Uterus (tissue), 3 donors: ENCODE measurements at regions not wholly inside any gene's neighbourhood (a gene's known extent, or its start where the extent isn't known, plus 50 kb on each side); places are given as distances from the start of the nearest gene placed in this dataset.

Experiments used
- DNase-seq, 2 donors: peaks; one replicate each; pipeline ENCODE4 v3.0.0-alpha.2; 2019 to 2020
- H3K27ac ChIP-seq, 2 donors: fragments of 200-600 bp; sonication (generic); 1 replicate in 1 of 2; 2 replicates in 1 of 2; pipeline ENCODE4 v1.5.1; 2016 to 2018
- H3K27me3 ChIP-seq, 2 donors: fragments of 200-600 bp; sonication (generic); one replicate each; pipeline ENCODE4 v1.5.1; 2018 to 2019; ENCODE audit warnings: control low read depth in 1 of 2
- H3K36me3 ChIP-seq, 2 donors: fragments of 200-600 bp; sonication (generic); one replicate each; pipeline ENCODE4 v1.5.1; 2019; ENCODE audit warnings: control low read depth in 1 of 2
- H3K4me1 ChIP-seq, 2 donors: fragments of 200-600 bp; sonication (generic); one replicate each; pipeline ENCODE4 v1.5.1; 2018 to 2019; ENCODE audit warnings: control low read depth in 1 of 2
- H3K4me3 ChIP-seq, 2 donors: fragments of 200-600 bp; sonication (generic); 1 replicate in 1 of 2; 2 replicates in 1 of 2; pipeline ENCODE4 v1.5.1; 2018 to 2019; ENCODE audit warnings: mild to moderate bottlenecking in 1 of 2
- H3K9me3 ChIP-seq, 2 donors: fragments of 200-600 bp; sonication (generic); one replicate each; pipeline ENCODE4 v1.5.1; 2019; ENCODE audit warnings: control low read depth in 1 of 2
- POLR2A ChIP-seq, 2 donors: fragments of 450-650 bp; IDR thresholded peaks; one replicate each; pipeline ENCODE4 v1.6.1; 2016; ENCODE audit warnings: antibody characterized with exemption in 2 of 2, mild to moderate bottlenecking in 1 of 2, moderate library complexity in 1 of 2
- intact Hi-C: fragments of 100-400 bp; cut with DNase I; formaldehyde crosslinking; loops from one replicate; pipeline ENCODE4 v1.15.1; 2023; ENCODE audit warnings: low total_unique reads
- TF ChIP-seq, protein P1 (sequence below), 4 experiments: fragments of 200-600 bp in 2 of 4; fragments of 450-650 bp in 2 of 4; sonication (generic) in 2 of 4; IDR thresholded peaks; one replicate each; pipeline ENCODE4 v1.5.1; 2016 to 2019; ENCODE audit warnings: antibody characterized with exemption in 4 of 4, mild to moderate bottlenecking in 2 of 4, moderate library complexity in 1 of 4
- donor health status: DM: yes; HTN: yes; CAD: no.

DNA sequence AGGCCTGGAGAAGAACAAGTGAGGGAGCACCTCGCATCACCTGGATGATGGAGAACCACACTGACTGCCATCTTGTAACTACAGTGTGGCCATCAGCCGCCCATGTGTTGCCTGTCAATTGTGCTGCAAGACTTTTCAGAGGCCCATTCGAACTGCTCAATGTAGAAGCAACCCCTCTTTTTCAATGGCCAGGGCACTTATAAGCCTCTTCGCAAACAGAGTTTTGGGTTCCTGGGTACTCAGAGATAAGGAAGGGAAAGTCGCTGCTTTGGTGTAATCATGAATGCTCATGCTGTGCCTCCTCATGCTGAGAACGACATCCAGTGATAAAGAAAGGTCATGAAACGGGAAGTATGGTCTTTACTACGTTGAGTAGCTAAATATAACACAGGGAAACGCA is 143.9 kb upstream of the SLC39A10 start:
- Histone ChIP-seq H3K27me3 (no peaks in the 10 kb centered on the region), H3K4me1 (no peaks in the 10 kb centered on the region), H3K9me3 (no peaks in the 10 kb centered on the region), H3K4me3 (no peak overlapping the region), H3K36me3 (no peaks in the 10 kb centered on the region), H3K27ac (no peak overlapping the region)
- TF ChIP-seq POLR2A (IDR thresholded peaks at IDR 0.05), result no peak
- TF ChIP-seq, protein P1, sequence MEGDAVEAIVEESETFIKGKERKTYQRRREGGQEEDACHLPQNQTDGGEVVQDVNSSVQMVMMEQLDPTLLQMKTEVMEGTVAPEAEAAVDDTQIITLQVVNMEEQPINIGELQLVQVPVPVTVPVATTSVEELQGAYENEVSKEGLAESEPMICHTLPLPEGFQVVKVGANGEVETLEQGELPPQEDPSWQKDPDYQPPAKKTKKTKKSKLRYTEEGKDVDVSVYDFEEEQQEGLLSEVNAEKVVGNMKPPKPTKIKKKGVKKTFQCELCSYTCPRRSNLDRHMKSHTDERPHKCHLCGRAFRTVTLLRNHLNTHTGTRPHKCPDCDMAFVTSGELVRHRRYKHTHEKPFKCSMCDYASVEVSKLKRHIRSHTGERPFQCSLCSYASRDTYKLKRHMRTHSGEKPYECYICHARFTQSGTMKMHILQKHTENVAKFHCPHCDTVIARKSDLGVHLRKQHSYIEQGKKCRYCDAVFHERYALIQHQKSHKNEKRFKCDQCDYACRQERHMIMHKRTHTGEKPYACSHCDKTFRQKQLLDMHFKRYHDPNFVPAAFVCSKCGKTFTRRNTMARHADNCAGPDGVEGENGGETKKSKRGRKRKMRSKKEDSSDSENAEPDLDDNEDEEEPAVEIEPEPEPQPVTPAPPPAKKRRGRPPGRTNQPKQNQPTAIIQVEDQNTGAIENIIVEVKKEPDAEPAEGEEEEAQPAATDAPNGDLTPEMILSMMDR (IDR thresholded peaks at IDR 0.05), result no peak
- intact Hi-C loops, result no loop called here
- DNase-seq, result no peak

DNA sequence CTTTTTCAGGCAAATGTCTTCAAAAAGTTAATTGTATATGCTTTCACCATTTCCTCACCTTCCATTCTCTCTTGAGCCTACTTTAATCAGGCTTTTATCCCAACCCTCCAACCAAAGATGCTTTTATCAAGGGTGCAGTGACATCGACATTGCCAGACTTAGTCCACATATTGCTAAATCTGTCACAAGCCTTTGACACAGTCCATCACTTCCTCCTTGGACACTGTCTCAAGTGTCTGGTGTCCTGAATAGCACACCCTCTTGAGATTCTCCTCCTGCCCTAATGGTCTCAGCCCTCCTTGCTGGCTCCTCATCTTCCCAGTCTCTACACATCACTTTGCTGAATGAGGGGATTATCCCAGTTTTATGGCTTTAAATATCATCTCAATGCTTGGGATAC is 147.5 kb upstream of the SLC39A10 start:
- Histone ChIP-seq H3K27ac (no peak overlapping the region), H3K4me3 (no peak overlapping the region), H3K36me3 (no peaks in the 10 kb centered on the region), H3K27me3 (no peaks in the 10 kb centered on the region), H3K4me1 (no peaks in the 10 kb centered on the region), H3K9me3 (no peaks in the 10 kb centered on the region)
- TF ChIP-seq POLR2A (IDR thresholded peaks at IDR 0.05), result no peak
- TF ChIP-seq, protein P1 (IDR thresholded peaks at IDR 0.05), result no peak
- intact Hi-C loops, result no loop called here
- no peak for DNase-seq

DNA sequence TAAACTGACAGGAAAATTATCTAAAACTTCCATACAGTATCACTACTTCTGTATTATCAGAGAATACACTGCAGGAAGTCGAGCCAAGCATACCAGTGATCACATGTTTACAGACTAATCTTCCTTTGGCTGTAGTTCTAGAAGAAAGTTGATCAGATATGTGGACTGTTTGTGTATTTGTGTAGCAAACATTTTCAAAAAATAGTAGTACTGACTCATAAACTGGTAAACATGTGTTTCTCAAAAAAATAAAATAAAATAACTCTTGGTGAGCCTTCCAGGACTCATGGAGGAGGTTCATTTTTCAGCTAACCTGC is 148.9 kb upstream of the SLC39A10 start:
- Histone ChIP-seq H3K27me3 (no peaks in the 10 kb centered on the region), H3K27ac (no peak overlapping the region), H3K4me1 (no peaks in the 10 kb centered on the region), H3K4me3 (no peak overlapping the region), H3K9me3 (no peaks in the 10 kb centered on the region), H3K36me3 (no peaks in the 10 kb centered on the region)
- intact Hi-C loops, result no loop called here
- no peak for DNase-seq
- TF ChIP-seq POLR2A (IDR thresholded peaks at IDR 0.05), result no peak
- TF ChIP-seq, protein P1 (IDR thresholded peaks at IDR 0.05), result no peak

DNA sequence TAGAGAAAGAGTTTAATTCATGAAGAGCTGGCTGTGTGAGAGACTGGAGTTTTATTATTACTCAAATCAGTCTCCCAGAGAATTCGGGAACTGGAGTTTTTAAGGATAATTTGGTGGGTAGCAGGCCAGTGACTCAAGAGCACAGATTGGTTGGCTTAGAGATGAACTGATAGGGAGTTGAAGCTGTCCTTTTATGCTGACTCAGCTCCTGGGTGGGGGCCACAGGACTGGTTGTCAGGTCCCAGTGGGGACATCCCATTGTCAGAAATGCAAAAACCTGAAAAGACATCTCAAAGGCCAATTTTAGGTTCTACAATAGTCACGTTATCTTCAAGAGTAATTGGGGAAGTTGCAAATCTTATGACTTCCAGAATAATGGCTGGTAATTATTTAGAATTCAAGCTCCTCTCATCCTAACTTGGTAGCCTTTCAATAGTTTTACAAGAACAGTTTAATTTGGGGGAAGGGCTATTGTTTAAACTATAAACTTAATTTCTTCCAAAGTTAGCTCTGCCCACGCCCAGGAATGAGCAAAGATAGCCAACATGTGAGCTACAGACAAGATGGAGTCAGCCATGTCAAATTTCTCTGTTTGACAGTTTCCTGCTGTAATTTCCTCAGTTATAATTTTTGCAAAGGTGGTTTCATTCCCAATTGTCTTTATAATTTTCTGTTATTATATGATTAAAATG is 149.4 kb upstream of the SLC39A10 start:
- H3K4me3 ChIP-seq, result no peak overlapping the region
- H3K27me3 ChIP-seq, result no peaks in the 10 kb centered on the region
- DNase-seq, result no peak
- no peaks in the 10 kb centered on the region for H3K9me3 ChIP-seq
- intact Hi-C loops, result no loop called here
- no peaks in the 10 kb centered on the region for H3K4me1 ChIP-seq
- no peak overlapping the region for H3K27ac ChIP-seq
- TF ChIP-seq, protein P1 (IDR thresholded peaks at IDR 0.05), result no peak
- TF ChIP-seq POLR2A (IDR thresholded peaks at IDR 0.05), result no peak
- no peaks in the 10 kb centered on the region for H3K36me3 ChIP-seq

DNA sequence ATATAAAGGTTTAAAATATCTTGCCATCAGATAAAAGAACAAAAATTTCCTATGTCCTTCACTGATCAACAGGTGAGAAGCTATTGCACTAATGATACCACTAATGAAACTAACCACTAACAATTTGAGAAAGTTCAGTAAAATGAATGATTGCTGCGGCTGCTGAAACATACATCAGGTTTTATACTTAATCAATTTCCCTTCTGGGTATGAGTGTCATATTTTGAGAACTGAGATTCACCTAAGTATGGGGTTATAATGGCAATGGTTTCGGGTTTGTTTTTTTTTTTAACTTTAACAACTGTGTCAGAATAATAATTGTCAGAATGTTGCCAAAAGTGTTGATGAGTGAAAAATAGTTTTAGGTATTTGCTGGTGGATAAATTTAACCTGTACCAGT is 151.3 kb upstream of the SLC39A10 start:
- H3K4me1 ChIP-seq, result no peaks in the 10 kb centered on the region
- TF ChIP-seq, protein P1 (IDR thresholded peaks at IDR 0.05), result no peak
- no peak for TF ChIP-seq POLR2A (IDR thresholded peaks at IDR 0.05)
- H3K4me3 ChIP-seq, result no peak overlapping the region
- DNase-seq, result no peak
- no peaks in the 10 kb centered on the region for H3K36me3 ChIP-seq
- H3K9me3 ChIP-seq, result no peaks in the 10 kb centered on the region
- intact Hi-C loops, result no loop called here
- H3K27ac ChIP-seq, result no peak overlapping the region
- H3K27me3 ChIP-seq, result no peaks in the 10 kb centered on the region
